ENCODE measurements at regions not wholly inside any gene's neighbourhood (a gene's known extent, or its start where the extent isn't known, plus 50 kb on each side); places are given as distances from the start of the nearest gene placed in this dataset.

DNA sequence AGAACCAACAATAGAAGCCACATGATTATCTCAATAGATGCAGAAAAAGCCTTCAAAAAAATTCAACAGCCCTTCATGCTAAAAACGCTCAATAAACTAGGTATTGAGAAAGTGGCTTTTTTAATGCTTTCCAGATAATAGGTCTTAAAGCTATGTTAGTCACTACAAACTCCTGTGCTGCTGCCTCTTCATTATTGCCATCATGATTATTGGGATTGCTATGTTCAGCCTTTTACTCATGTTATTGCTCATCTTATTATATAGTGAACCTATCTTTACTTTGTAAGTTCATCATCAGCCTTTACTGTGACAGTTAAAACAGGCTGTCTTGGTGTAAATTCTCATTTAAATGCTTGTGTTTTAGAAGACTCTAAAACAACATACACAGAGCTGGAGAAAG is 1557.2 kb upstream of the ZEB2 start:
- no peak for TF ChIP-seq CTCF (IDR thresholded peaks at IDR 0.05)
- no peak for TF ChIP-seq POLR2AphosphoS5 (IDR thresholded peaks at IDR 0.05)
